HG03439 (cell line): ENCODE measurements at regions not wholly inside any gene's neighbourhood (a gene's known extent, or its start where the extent isn't known, plus 50 kb on each side); places are given as distances from the start of the nearest gene placed in this dataset.

Source experiments
- ATAC-seq: cut with Tn5 transposase; IDR thresholded peaks from one replicate; pipeline ENCODE4 v1.9.1; 2021; ENCODE audit warnings: mild to moderate bottlenecking, moderate library complexity; ENCODE audit not compliant: unreplicated experiment

DNA sequence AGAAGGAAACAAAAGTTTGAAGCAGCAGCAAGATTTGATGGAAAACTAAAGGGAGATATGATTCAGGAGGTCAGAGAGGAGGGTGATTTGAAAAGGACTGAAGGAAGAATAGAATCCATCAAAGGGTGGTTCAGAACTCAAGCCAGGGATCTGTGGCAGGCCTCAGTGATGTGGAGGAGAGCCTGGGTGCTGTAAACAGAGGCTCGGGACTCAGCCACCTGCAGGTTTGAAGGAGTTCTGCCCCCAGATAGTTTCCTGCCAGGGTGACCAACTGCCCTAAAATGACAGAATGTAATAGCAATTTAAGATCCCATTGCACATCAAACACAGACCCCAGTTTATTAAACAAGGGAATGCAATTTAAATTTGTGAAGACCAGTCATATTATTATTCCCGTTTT is 204.0 kb upstream of the FAT1 start:
- no peak for ATAC-seq

DNA sequence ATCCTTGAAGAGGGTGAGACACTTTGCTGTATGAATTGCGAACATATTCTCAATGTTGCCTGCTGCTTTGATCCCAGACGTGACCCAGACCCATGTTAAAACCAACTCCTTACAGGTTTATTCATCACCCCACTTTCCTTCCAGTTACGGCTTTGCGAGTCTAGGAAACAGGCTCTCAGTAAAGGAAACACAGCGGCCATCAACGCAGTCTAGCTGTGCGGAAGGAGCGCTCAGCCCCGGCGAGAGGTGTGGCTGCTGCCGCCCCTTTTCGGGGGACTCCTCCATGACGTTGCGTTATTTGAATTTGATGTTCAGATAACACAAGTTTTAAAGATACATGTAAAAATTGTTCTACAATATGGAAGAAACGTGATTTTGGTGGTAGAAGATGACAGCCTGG is 206.4 kb upstream of the FAT1 start:
- no peak for ATAC-seq

DNA sequence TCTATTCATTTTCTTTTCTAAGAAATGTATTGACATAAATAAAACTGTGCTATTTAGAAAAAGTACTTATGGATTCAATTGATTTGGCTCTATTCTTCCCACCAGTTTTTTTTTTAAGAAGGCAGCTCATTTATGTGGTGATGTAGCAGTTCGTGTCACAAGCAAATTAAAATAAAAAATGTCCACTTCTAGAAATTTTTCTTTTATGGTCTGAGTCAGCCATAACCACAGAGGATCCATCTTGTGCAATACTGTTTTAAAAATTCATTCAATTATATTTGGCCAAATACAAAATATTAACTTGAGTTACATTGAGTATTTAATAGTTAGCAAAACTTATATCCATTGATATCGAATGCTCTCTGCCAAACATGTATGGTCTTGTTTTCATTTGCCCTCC is 207.9 kb upstream of the FAT1 start:
- no peak for ATAC-seq

GRCh38 chr4:186932196-186932595 is 208.5 kb upstream of the FAT1 start:
- no peak for ATAC-seq

GRCh38 chr4:186932631-186933187 is 209.1 kb upstream of the FAT1 start:
- ATAC-seq = no peak

DNA sequence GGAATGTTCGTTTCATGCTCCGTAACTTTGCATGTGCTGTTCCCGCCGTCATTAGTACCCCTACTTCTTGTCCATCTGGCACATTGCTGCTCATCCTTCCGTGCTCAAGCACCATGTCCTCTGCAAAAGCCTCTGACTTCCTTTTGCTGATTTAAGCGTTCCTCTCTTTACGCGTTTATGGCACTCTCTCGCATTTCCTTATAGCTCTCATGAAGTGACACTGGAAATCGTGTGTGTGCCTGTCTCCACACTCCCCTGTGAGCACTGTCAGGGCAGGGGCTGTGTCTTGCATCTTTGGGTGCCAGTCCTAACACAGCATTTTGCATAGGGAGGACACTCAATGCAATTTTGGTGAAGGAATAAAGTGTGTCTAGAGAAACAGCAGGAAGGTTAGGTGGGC is 210.6 kb upstream of the FAT1 start:
- no peak for ATAC-seq

GRCh38 chr4:186934841-186935443 is 211.3 kb upstream of the FAT1 start:
- no peak for ATAC-seq

DNA sequence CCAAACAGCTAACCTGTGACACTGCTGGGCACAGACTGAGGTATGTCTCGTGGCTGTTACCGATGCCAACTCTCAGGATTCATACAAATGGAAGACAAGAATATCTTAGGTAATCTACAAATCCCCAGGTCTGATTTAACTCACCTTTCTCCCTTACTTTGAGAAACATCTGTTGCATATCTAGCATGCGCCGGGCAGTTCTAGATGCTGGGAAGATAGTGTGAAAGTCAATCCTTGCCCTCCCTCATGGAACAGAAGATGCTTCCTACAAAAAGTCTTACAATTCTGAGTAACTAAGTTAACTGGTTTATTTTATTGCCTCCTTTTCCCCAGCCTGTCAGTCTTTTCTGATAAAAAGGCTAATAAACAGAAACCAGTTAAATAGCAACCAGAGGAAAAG is 212.2 kb upstream of the FAT1 start:
- ATAC-seq = no peak

DNA sequence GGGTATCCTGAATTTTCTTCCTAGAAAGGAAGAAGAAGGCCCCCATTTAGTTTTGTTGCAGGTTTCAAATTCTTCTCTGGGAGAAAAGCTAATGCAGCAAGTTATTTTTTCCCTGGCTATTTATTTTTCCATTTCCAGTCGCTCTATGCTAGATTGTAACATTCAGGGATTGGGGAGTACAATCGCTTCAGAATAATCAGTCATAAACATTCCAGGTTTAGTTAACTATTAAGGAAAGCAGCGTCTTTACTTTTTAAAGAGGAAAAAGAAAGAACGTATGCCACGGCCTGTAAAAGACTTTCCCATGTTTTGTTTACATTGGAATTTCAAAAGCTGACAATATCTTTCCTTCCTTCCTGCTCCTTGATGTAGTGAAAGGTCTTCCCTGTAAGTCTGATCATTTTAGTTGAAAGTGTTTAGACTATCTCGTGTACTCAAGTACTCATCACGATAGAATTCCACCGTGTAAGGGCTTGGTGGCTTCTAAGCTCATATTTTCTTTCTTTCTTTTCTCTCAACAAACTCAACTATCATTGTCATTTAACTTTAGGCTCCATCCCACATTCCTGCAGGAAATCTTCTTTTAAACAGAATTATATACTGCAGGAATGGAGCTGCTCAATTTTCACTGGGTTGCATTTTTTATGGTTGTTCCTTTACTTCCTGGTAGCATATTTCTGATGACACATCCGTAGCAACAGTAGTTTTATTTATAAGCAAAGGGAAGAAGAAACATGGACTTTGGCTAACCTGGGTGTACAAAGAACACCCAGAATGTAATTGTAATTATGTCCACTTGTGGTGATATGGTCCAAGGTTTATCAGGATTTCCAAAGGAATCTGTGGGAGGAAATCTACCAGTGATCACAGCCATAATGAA is 213.1 kb upstream of the FAT1 start:
- ATAC-seq = no peak

DNA sequence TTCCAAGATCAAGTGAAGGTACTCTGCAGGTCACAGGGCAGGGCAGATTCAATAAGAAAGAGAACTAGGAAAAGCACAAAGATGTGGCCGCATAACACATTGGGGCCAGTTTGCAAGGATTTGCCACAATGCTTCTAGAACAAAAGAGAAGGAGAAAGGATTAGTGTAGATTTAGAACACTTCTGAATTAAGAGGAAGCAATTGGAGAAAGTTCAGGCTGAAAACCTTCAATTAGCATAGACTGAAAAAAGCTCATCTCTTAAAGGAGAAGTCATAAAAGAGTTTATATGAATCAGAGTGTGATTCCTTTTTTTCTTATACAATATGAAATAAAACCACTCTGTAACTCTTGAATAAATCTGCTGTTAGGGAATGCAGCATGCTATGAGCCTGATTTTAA is 215.6 kb upstream of the FAT1 start:
- ATAC-seq = no peak

DNA sequence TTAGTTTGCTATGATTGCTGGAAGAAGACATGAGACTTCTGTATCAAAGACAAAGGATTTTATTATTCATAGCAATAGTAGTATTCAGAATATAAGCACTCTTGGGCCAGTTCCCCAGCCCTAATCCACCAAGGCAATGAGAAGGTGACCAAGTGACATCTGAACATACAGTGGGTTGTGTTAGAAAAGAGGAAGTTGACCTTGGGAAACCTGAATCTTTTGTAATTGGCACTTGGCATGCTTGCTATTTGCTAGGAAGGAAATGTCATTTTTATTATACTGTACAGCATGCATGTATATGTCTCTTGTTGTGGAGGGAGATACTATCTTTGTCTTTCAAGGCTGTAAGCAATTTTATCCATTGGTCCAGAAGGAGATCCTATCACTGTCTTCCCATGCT is 216.1 kb upstream of the FAT1 start:
- no peak for ATAC-seq

DNA sequence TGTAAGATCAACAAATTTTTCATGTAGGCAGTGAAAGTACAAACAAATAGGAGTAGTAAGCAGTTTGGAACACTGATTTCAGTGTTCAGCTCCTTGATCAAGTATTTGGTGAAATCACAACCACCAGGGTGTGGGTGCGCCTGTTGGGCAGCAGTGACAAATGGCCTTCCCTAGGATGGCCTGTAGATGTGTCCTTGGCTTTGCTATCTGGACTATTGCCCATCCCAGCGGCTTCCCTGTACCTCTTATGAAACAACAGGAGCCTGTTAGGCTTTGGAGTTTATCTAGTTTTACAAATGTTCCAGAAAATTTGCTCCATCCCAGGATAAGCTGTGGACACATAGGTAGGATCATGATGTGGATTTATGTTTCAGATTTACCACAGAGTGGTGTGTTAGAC is 216.8 kb upstream of the FAT1 start:
- ATAC-seq = no peak

GRCh38 chr4:186942758-186943377 is 219.2 kb upstream of the FAT1 start:
- no peak for ATAC-seq

- no peak for ATAC-seq
Measured at GRCh38 chr4:186943411-186943810, 219.8 kb upstream of the FAT1 start.

DNA sequence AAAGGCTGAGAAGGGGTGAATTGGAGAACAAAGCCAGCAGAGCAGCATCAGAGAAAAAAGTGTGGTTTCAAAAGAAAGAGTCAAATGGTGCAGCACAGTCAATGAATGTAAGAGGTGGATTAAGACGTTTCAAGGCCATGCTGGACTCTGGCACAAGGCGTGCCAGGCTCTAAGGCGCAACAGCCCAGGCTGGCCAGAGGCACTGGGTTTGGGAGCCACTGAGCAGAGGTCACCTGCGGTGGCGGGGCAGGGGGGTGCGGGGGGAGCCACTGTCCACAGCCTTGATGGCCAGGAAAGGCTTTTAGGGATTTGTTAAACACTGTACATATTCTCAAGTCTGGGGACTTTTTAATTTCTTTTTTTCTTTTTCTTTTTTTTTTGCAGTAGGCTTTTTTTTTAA is 222.5 kb upstream of the FAT1 start:
- ATAC-seq = no peak

DNA sequence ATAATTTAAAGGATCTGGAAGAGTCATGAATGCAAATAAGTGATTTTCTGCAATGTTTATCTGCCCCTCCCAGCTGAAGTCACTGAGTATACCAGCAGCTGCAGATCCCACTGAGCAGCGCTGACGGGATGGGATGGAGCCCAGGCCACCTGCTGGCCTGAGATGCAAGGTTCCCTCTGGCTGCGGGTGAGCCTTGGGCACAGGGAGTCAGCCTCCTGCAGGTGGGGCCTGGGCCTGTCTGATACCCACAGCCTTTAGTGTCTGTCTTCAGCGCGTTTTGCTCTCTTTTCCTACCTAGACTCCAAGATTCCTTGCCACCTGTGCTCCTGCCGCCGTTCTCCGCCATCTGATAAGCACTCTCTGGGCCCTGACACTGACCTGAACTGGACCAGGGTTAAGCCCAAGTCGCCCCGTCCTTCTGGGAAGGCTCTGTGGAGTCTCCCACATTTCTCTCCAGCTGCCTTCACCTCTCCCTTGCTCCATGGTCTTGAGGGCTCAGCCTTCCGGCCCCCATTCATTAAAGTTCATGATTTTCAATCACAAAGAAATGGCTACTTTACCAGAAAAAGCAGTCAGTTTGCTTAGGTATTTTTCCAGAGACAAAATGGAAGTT is 223.1 kb upstream of the FAT1 start:
- ATAC-seq = no peak

DNA sequence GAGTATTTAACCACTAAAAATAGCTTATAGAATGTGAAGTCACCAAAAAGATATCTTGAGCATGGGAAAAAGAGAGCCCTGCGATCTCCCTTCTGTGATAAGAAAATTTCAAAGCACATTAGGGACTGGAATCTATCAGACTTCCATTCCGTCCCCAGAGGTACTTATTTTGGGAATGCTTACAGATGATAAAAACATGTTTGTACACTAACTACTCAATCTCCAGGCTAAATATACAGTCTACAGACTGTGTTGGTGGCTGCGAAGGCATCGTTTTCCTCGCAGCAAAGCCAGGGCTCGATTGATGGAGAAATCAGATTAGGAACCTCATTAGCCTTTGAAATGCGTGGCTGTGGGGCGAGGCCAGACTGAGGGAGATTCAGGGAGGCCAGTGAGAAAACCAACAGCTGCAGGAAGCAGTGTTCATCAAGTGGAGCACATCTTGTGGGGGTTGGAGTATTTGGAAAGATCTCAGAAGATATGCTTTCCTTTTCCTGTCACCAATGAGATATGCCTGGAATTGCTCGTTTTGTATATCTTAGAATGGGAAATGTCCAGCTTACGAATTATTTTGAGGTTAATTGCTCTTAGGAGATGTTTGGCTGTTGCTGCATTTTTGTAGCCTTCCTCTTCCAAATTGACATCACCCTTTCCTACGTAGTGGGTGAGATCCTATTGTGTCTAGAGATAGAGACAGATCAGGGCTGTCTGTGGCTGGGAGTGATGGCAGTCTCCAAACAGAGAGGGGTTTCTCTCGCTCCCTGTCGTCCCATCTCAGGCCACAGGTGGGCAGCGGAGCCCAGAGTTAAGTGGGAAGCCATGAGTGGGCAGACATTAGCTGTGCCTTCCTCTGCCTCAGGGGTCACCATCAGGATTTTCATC is 224.9 kb upstream of the FAT1 start:
- ATAC-seq = no peak

DNA sequence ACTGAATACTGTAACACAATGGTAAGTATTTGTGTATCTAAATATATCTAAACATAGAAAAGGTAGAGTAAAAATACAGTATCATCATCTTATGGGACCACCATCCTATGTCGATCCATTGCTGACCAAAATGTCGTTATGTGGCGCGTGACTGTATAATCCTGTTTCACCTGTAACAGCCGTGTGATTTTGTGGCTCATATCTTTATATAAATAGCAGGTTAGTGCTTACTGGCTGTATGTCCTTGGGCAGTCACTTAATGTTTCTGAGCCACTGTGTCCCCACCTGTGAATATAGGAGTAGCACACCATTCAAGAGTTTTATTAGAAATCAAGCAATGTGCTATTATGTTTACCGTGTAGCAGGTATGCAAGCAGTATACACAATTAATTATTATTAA is 226.2 kb upstream of the FAT1 start:
- ATAC-seq = no peak

GRCh38 chr4:186952709-186953108 is 229.1 kb upstream of the FAT1 start:
- ATAC-seq = no peak

- ATAC-seq = no peak
Measured at GRCh38 chr4:186953599-186954260, 230.1 kb upstream of the FAT1 start.
